H1 (cell line): ENCODE measurements at regions not wholly inside any gene's neighbourhood (a gene's known extent, or its start where the extent isn't known, plus 50 kb on each side); places are given as distances from the start of the nearest gene placed in this dataset.
A peak's percentile ranks its signal among the peaks of the same experiment; 100 is the strongest.
"Not testable (repeated sequence)": the region's sequence is repeated elsewhere in the genome, so short reads cannot be mapped to it uniquely, and the experiment has no call there.

Experiments
- CTCF ChIA-PET: fragments of 300-600 bp; sonication (Branson Sonifier 250); formaldehyde crosslinking; loops from one replicate; lab custom pipeline; 2021; ENCODE audit not compliant: partially characterized antibody; lab: Charles Lee
- POLR2A ChIA-PET: fragments of 300-600 bp; sonication (Branson Sonifier 250); formaldehyde crosslinking; loops from one replicate; lab custom pipeline; 2021; ENCODE audit warnings: inconsistent platforms; ENCODE audit not compliant: partially characterized antibody; lab: Charles Lee
- DNase-seq, 2 experiments: peaks; one replicate each; pipeline versions ENCODE4 v3.0.0 to v3.0.0-alpha.2; 2010 to 2022; ENCODE audit warnings: low spot score in 2 of 2, low read depth in 1 of 2, mixed read lengths in 1 of 2
- FAIRE-seq: peaks from 2 replicates; lab custom pipeline; 2011; peaks lifted over from hg19 to GRCh38; lab: Jason Lieb, UNC
- H2AFZ ChIP-seq: 2 replicates; pipeline ENCODE4 v1.8.1; 2012; ENCODE audit warnings: low read length, inconsistent platforms
- H2AK5ac ChIP-seq: 2 replicates; pipeline ENCODE4 v1.6.1; 2013; ENCODE audit warnings: low read depth, low read length
- H2BK120ac ChIP-seq: replicated peaks from 2 replicates; pipeline ENCODE3; 2013; ENCODE audit warnings: low read depth, low read length, inconsistent platforms
- H2BK12ac ChIP-seq: 2 replicates; pipeline ENCODE4 v1.6.1; 2013; ENCODE audit warnings: low read depth, low read length
- H2BK15ac ChIP-seq: 2 replicates; pipeline ENCODE4 v1.6.1; 2013; ENCODE audit warnings: low read length
- H2BK20ac ChIP-seq: 2 replicates; pipeline ENCODE4 v1.6.1; 2013; ENCODE audit warnings: low read length
- H2BK5ac ChIP-seq: 2 replicates; pipeline ENCODE4 v1.6.1; 2013; ENCODE audit warnings: low read depth, low read length
- H3K14ac ChIP-seq: 2 replicates; pipeline ENCODE4 v1.6.1; 2013; ENCODE audit warnings: inconsistent platforms; ENCODE audit not compliant: insufficient read length
- H3K18ac ChIP-seq: 2 replicates; pipeline ENCODE4 v1.6.1; 2013; ENCODE audit warnings: low read length; ENCODE audit errors: extremely low read depth
- H3K23ac ChIP-seq: 2 replicates; pipeline ENCODE4 v1.6.1; 2013; ENCODE audit warnings: inconsistent platforms; ENCODE audit not compliant: insufficient read length
- H3K23me2 ChIP-seq: 2 replicates; pipeline ENCODE4 v1.6.1; 2013; ENCODE audit warnings: low read depth, low read length
- H3K27ac ChIP-seq: 2 replicates; pipeline ENCODE4 v1.6.1; 2011; ENCODE audit warnings: low read depth, low read length, inconsistent platforms
- H3K27me3 ChIP-seq, 4 experiments: replicated peaks in 1 of 4; 1 replicate in 1 of 4; 2 replicates in 3 of 4; pipeline versions ENCODE4 v1.6.1 to v1.8.1; 2011 to 2013; ENCODE audit warnings: low read length in 3 of 4, mild to moderate bottlenecking in 3 of 4, inconsistent platforms in 2 of 4, mixed read lengths in 2 of 4, moderate library complexity in 1 of 4; ENCODE audit not compliant: control insufficient read depth in 3 of 4, insufficient read depth in 3 of 4; ENCODE audit errors: extremely low read depth in 1 of 4
- H3K36me3 ChIP-seq, 4 experiments: 2 replicates each; pipeline versions ENCODE4 v1.6.1 to v1.8.1; 2011 to 2013; ENCODE audit warnings: mild to moderate bottlenecking in 4 of 4, low read length in 3 of 4, moderate library complexity in 2 of 4, control low read depth in 1 of 4, inconsistent platforms in 1 of 4; ENCODE audit not compliant: insufficient read depth in 4 of 4, control insufficient read depth in 2 of 4
- H3K4ac ChIP-seq: replicated peaks from 2 replicates; pipeline ENCODE3; 2013; ENCODE audit warnings: low read length, low read depth, mixed read lengths, inconsistent platforms; ENCODE audit not compliant: insufficient read length
- H3K4me1 ChIP-seq, 4 experiments: replicated peaks in 1 of 4; 1 replicate in 1 of 4; 2 replicates in 3 of 4; pipeline versions ENCODE4 v1.6.1 to v1.8.1; 2011 to 2013; ENCODE audit warnings: low read length in 3 of 4, inconsistent platforms in 2 of 4, mixed read lengths in 1 of 4; ENCODE audit not compliant: insufficient read depth in 4 of 4, control insufficient read depth in 3 of 4
- H3K4me2 ChIP-seq, 2 experiments: 2 replicates each; pipeline versions ENCODE4 v1.6.1 to v1.8.1; 2011 to 2013; ENCODE audit warnings: low read depth in 2 of 2, low read length in 2 of 2, control low read depth in 1 of 2, inconsistent platforms in 1 of 2, mild to moderate bottlenecking in 1 of 2; ENCODE audit not compliant: insufficient read depth in 1 of 2
- H3K4me3 ChIP-seq, 4 experiments: fragments of 200-600, 300-600 bp in 1 of 4; sonication (generic), shearing (Covaris generic), sonication (Bioruptor Twin) in 1 of 4; 2 replicates each; pipeline versions ENCODE4 v1.5.1 to v1.8.1; 2011 to 2016; ENCODE audit warnings: low read length in 4 of 4, low read depth in 3 of 4, control low read depth in 2 of 4, inconsistent platforms in 2 of 4, mild to moderate bottlenecking in 2 of 4, mixed read lengths in 1 of 4, moderate library complexity in 1 of 4; ENCODE audit not compliant: insufficient read depth in 2 of 4; ENCODE audit errors: extremely low read depth in 1 of 4
- H3K56ac ChIP-seq: replicated peaks from 2 replicates; pipeline ENCODE3; 2013; ENCODE audit warnings: low read depth, mild to moderate bottlenecking, mixed read lengths, low read length, inconsistent platforms; ENCODE audit not compliant: insufficient read length
- H3K79me1 ChIP-seq: 2 replicates; pipeline ENCODE4 v1.6.1; 2013; ENCODE audit warnings: low read depth, low read length, control low read depth
- H3K79me2 ChIP-seq, 2 experiments: 2 replicates each; pipeline versions ENCODE4 v1.6.1 to v1.8.1; 2012 to 2013; ENCODE audit warnings: low read length in 2 of 2, mild to moderate bottlenecking in 2 of 2, inconsistent platforms in 1 of 2; ENCODE audit not compliant: insufficient read depth in 2 of 2, control insufficient read depth in 1 of 2
- H3K9ac ChIP-seq, 4 experiments: replicated peaks in 1 of 4; 1 replicate in 1 of 4; 2 replicates in 3 of 4; pipeline versions ENCODE4 v1.6.1 to v1.8.1; 2011 to 2013; ENCODE audit warnings: low read depth in 3 of 4, low read length in 3 of 4, control low read depth in 2 of 4, mild to moderate bottlenecking in 2 of 4, moderate library complexity in 2 of 4, inconsistent platforms in 1 of 4; ENCODE audit errors: extremely low read depth in 1 of 4
- H3K9me3 ChIP-seq, 2 experiments: 2 replicates each; pipeline versions ENCODE4 v1.6.1 to v1.8.1; 2012 to 2013; ENCODE audit warnings: mild to moderate bottlenecking in 2 of 2, moderate library complexity in 2 of 2, control low read depth in 1 of 2, inconsistent platforms in 1 of 2, low read depth in 1 of 2, low read length in 1 of 2, mixed read lengths in 1 of 2; ENCODE audit not compliant: insufficient read depth in 2 of 2
- H4K20me1 ChIP-seq, 2 experiments: replicated peaks in 1 of 2; 2 replicates each; pipeline versions ENCODE3 to v1.8.1; 2011 to 2013; ENCODE audit warnings: inconsistent platforms in 2 of 2, low read length in 2 of 2, mild to moderate bottlenecking in 1 of 2; ENCODE audit not compliant: insufficient read depth in 2 of 2, control insufficient read depth in 1 of 2
- H4K5ac ChIP-seq: 2 replicates; pipeline ENCODE4 v1.6.1; 2013; ENCODE audit warnings: low read length, low read depth, mixed read lengths, inconsistent platforms; ENCODE audit not compliant: insufficient read length
- H4K8ac ChIP-seq: 2 replicates; pipeline ENCODE4 v1.8.0; 2013; ENCODE audit warnings: mild to moderate bottlenecking, moderate library complexity, low read length, inconsistent platforms; ENCODE audit not compliant: insufficient read depth; ENCODE audit errors: extremely low read depth
- H4K91ac ChIP-seq: replicated peaks from 2 replicates; pipeline ENCODE3; 2013; ENCODE audit warnings: low read length, mixed read lengths, inconsistent platforms; ENCODE audit not compliant: insufficient read length
- WGBS, 2 experiments: shearing (Covaris generic) in 1 of 2; methylation state at CpG; one replicate each; pipeline versions ENCODE4 v1.1.6 to v1.1.7; 2013 to 2015; ENCODE audit warnings: low lambda C conversion rate in 2 of 2, mixed read lengths in 2 of 2, inconsistent platforms in 1 of 2, low coverage in 1 of 2, missing lambda C conversion rate in 1 of 2; ENCODE audit not compliant: insufficient replicate concordance in 2 of 2, insufficient coverage in 1 of 2, insufficient read length in 1 of 2; ENCODE audit errors: extremely low coverage in 1 of 2, missing lambda C conversion rate in 1 of 2; 5-methylcytosine and 5-hydroxymethylcytosine counted together

DNA sequence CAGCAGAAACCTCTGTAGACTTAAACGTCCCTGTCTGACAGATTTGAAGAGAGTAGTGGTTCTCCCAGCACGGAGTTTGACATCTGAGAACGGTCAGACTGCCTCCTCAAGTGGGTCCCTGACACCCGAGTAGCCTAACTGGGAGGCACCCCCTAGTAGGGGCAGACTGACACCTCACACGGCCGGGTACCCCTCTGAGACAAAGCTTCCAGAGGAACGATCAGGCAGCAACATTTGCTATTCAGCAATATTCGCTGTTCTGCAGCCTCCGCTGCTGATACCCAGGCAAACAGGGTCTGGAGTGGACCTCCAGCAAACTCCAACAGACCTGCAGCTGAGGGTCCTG lies 61.5 kb upstream of the ATP2C1 start:
- H3K79me1 ChIP-seq, H3K4ac ChIP-seq, H3K27ac ChIP-seq: not testable (repeated sequence)

More for the DNA sequence above, 61.5 kb upstream of the ATP2C1 start:
- not testable (repeated sequence) for H3K23ac ChIP-seq, H2BK12ac ChIP-seq, H4K8ac ChIP-seq, H4K5ac ChIP-seq, H2AK5ac ChIP-seq, H2AFZ ChIP-seq, H3K56ac ChIP-seq, FAIRE-seq, H4K20me1 ChIP-seq, H4K91ac ChIP-seq, H3K18ac ChIP-seq, H3K23me2 ChIP-seq, H2BK120ac ChIP-seq, DNase-seq, H3K9ac ChIP-seq, H3K36me3 ChIP-seq, H3K27me3 ChIP-seq, H3K9me3 ChIP-seq, H2BK20ac ChIP-seq, H2BK5ac ChIP-seq, H3K14ac ChIP-seq, H3K4me3 ChIP-seq, H2BK15ac ChIP-seq, H3K79me2 ChIP-seq
- ChIA-PET POLR2A (interaction anchor here (1.1 to 1.2 kb wide), 2 partner anchors 8 to 19 kb away, joined by 3 to 5 read pairs; no protein-coding TSS in a partner anchor), CTCF (interaction anchor here (1.2 kb wide), 1 partner anchor 61 kb away, joined by 4 read pairs; the partner anchor contains the start of gene ATP2C1)
- H3K4me2 ChIP-seq = peak overlapping the region; percentile 50 to 63; a peak in 3 of 4 replicates
- WGBS, 2 experiments = 47% methylated on average over 7 of the region's 9 CpGs; no CpG with 5 or more reads in 1 of the 2 experiments
- peaks cover 0 to 21% (median 7%) of the 10 kb centered on the region in 4 experiments; a peak in 5 of 7 replicates for H3K4me1 ChIP-seq
